K562 (cell line): ENCODE measurements at regions not wholly inside any gene's neighbourhood (a gene's known extent, or its start where the extent isn't known, plus 50 kb on each side); places are given as distances from the start of the nearest gene placed in this dataset.

Experiments used
- ATAC-seq: fragments of 200-7000 bp; cut with Tn5 transposase; 3 replicates; pipeline ENCODE4 v1.9.1; 2020; ENCODE audit warnings: moderate library complexity
- BruUV-seq: library from RNA; stranded (reverse); fragments of 400-500 nt; replicated peaks from 2 replicates; lab custom pipeline; 2021; lab: Mats Ljungman, UMichigan
- CTCF ChIA-PET: fragments of 300-600 bp; formaldehyde crosslinking; extraction: SDS; loops from one replicate; lab custom pipeline; 2021; ENCODE audit warnings: low intra/inter-chr PET ratio; lab: Yijun Ruan, JAX
- POLR2A ChIA-PET: fragments of 300-600, 350-650 bp; sonication (Branson Sonifier 250); formaldehyde crosslinking; extraction: SDS; loops from one replicate; lab custom pipeline; 2021; ENCODE audit warnings: antibody characterized with exemption, inconsistent platforms; lab: Yijun Ruan, JAX
- DNase-seq, 4 experiments: peaks; one replicate each; pipeline versions ENCODE4 v3.0.0 to v3.0.0-alpha.2; 2011 to 2018; ENCODE audit warnings: low spot score in 3 of 4, mixed read lengths in 3 of 4; ENCODE audit errors: extremely low read depth in 1 of 4
- FAIRE-seq: peaks from 2 replicates; lab custom pipeline; 2011; peaks lifted over from hg19 to GRCh38; lab: Jason Lieb, UNC
- H2AFZ ChIP-seq: 2 replicates; pipeline ENCODE4 v1.6.0; 2011; ENCODE audit warnings: low read depth, low read length, control low read depth, inconsistent platforms
- H3K27ac ChIP-seq: fragments of 200-600 bp; 3 replicates; pipeline ENCODE4 v1.8.0; 2011; ENCODE audit warnings: low read depth, mild to moderate bottlenecking, control low read depth, inconsistent platforms, low read length, moderate library complexity, mixed read lengths; ENCODE audit errors: extremely low read depth
- H3K27me3 ChIP-seq, 2 experiments: fragments of 300-600 bp in 1 of 2; 2 replicates in 1 of 2; 3 replicates in 1 of 2; pipeline versions ENCODE4 v1.6.0 to v1.8.0; 2011; ENCODE audit warnings: inconsistent platforms in 2 of 2, low read length in 2 of 2, mild to moderate bottlenecking in 1 of 2, mixed read lengths in 1 of 2, moderate library complexity in 1 of 2; ENCODE audit not compliant: control insufficient read depth in 2 of 2, insufficient read depth in 2 of 2
- H3K36me3 ChIP-seq: fragments of 300-600 bp; 3 replicates; pipeline ENCODE4 v1.8.0; 2011; ENCODE audit warnings: mild to moderate bottlenecking, low read length, inconsistent platforms; ENCODE audit not compliant: control insufficient read depth, insufficient read depth
- H3K4me1 ChIP-seq, 2 experiments: fragments of 200-600 bp in 1 of 2; replicated peaks in 1 of 2; 2 replicates in 1 of 2; 3 replicates in 1 of 2; pipeline versions ENCODE4 v1.5.1 to v1.8.0; 2011; ENCODE audit warnings: inconsistent platforms in 2 of 2, low read length in 2 of 2, mild to moderate bottlenecking in 1 of 2, mixed read lengths in 1 of 2, moderate library complexity in 1 of 2; ENCODE audit not compliant: control insufficient read depth in 2 of 2, insufficient read depth in 2 of 2
- H3K4me2 ChIP-seq: 2 replicates; pipeline ENCODE4 v1.6.1; 2011; ENCODE audit warnings: low read length, control low read depth, inconsistent platforms, mixed read lengths; ENCODE audit not compliant: insufficient read depth
- H3K4me3 ChIP-seq: fragments of 200-600 bp; sonication (generic), shearing (Covaris generic); 2 replicates; pipeline ENCODE4 v1.5.1; 2016; ENCODE audit warnings: control low read depth, inconsistent platforms
- H3K79me2 ChIP-seq: fragments of 200-600 bp; 3 replicates; pipeline ENCODE4 v1.8.0; 2011; ENCODE audit warnings: low read length, inconsistent platforms; ENCODE audit not compliant: control insufficient read depth, insufficient read depth
- H3K9ac ChIP-seq, 2 experiments: 2 replicates each; pipeline versions ENCODE4 v1.6.0 to v1.6.1; 2011; ENCODE audit warnings: low read depth in 2 of 2, low read length in 2 of 2, control low read depth in 1 of 2, inconsistent platforms in 1 of 2, mild to moderate bottlenecking in 1 of 2, mixed read lengths in 1 of 2; ENCODE audit not compliant: insufficient read depth in 1 of 2
- H3K9me1 ChIP-seq: one replicate; pipeline ENCODE4 v1.6.0; 2011; ENCODE audit warnings: inconsistent platforms, mild to moderate bottlenecking, low read length, moderate library complexity; ENCODE audit not compliant: control insufficient read depth, insufficient read depth
- H3K9me3 ChIP-seq: replicated peaks from 2 replicates; pipeline ENCODE4 v1.5.1; 2011; ENCODE audit warnings: low read depth, low read length, inconsistent platforms; ENCODE audit not compliant: control insufficient read depth, insufficient read depth
- H4K20me1 ChIP-seq: replicated peaks from 2 replicates; pipeline ENCODE4 v1.6.1; 2011; ENCODE audit warnings: low read length, inconsistent platforms, mixed read lengths; ENCODE audit not compliant: control insufficient read depth, insufficient read depth
- HCFC1 ChIP-seq: IDR thresholded peaks from 2 replicates; pipeline ENCODE4 v1.6.1; 2012; ENCODE audit warnings: low read depth, low read length, improper control_type of control experiment
- NFIC ChIP-seq: fragments of 450-650 bp; IDR thresholded peaks from 2 replicates; pipeline ENCODE4 v1.6.1; 2017; ENCODE audit warnings: mild to moderate bottlenecking, inconsistent platforms
- NKRF ChIP-seq: fragments of 450-650 bp; IDR thresholded peaks from 2 replicates; pipeline ENCODE4 v1.6.1; 2016; ENCODE audit warnings: borderline replicate concordance
- PML ChIP-seq: IDR thresholded peaks from 2 replicates; pipeline ENCODE4 v1.6.1; 2012; ENCODE audit warnings: low read length, inconsistent platforms
- POLR2AphosphoS5 ChIP-seq: IDR thresholded peaks from 2 replicates; pipeline ENCODE4 v1.6.1; 2011; ENCODE audit warnings: mild to moderate bottlenecking, low read depth, low read length, moderate library complexity; ENCODE audit not compliant: control insufficient read depth, insufficient read depth
- TARDBP ChIP-seq: fragments of 450-650 bp; IDR thresholded peaks from 2 replicates; pipeline ENCODE4 v1.6.1; 2016
- ZNF551 ChIP-seq: fragments of 250-450 bp; sonication (Bioruptor Pico); IDR thresholded peaks from 2 replicates; pipeline ENCODE4 v1.5.0; 2021; ENCODE audit warnings: mild to moderate bottlenecking, moderate library complexity
- WGBS: fragments of 100-300 bp; shearing (Covaris generic); methylation state at CpG from one replicate; pipeline ENCODE4 v1.1.6; 2016; ENCODE audit warnings: low coverage, mixed read lengths; ENCODE audit not compliant: insufficient coverage; ENCODE audit errors: missing lambda C conversion rate; 5-methylcytosine and 5-hydroxymethylcytosine counted together
- in situ Hi-C: fragments of 300-500 bp; cut with MboI; formaldehyde crosslinking; loops from 4 replicates; pipeline ENCODE4 v1.15.0; 2018; ENCODE audit warnings: inconsistent platforms, mixed read lengths
- intact Hi-C: fragments of 100-400 bp; cut with micrococcal nuclease; formaldehyde crosslinking; loops from 2 replicates; pipeline ENCODE4 v1.14.2; 2022

- TF ChIP-seq POLR2AphosphoS5 (no peak), NFIC (no peak), HCFC1 (no peak), NKRF (no peak)
- TF ChIP-seq, all 486 proteins: peak for 0
Measured at GRCh38 chr22:34950489-34950888, 115.5 kb upstream of the ISX start (continued).

- Histone ChIP-seq H3K27me3 (no peaks in the 10 kb centered on the region), H3K4me3 (no peak overlapping the region), H3K4me1 (no peaks in the 10 kb centered on the region), H2AFZ (no peak overlapping the region), H3K36me3 (no peaks in the 10 kb centered on the region), H3K79me2 (no peaks in the 10 kb centered on the region), H3K9me1 (no peaks in the 10 kb centered on the region), H3K9me3 (no peaks in the 10 kb centered on the region), H3K9ac (no peak overlapping the region), H3K4me2 (no peak overlapping the region), H4K20me1 (no peaks in the 10 kb centered on the region), H3K27ac (no peak overlapping the region)
- intact Hi-C loops, result no loop called here
- TF ChIP-seq PML (no peak), TARDBP (no peak), ZNF551 (CRISPR knock-in tag) (no peak)
- DNase-seq, result no peak
- ChIA-PET POLR2A (interaction anchor here (0.5 to 1.4 kb wide), 3 partner anchors 50 to 1491 kb away, joined by 3 to 4 read pairs (median 3); no protein-coding TSS in a partner anchor), CTCF (no interaction called here)
- FAIRE-seq, result no peak
- WGBS, result 0% methylated on average over 3 of the region's 3 CpGs
- in situ Hi-C loops, result no loop called here
- no TSS peak for BruUV-seq
- ATAC-seq, result no peak
Measured at GRCh38 chr22:34951212-34951611, 114.7 kb upstream of the ISX start.
